ENCODE measurements at regions not wholly inside any gene's neighbourhood (a gene's known extent, or its start where the extent isn't known, plus 50 kb on each side); places are given as distances from the start of the nearest gene placed in this dataset.

GRCh38 chr14:36373982-36374673, 53.7 kb upstream of the MBIP start:
- Histone ChIP-seq H3K36me3 (no peaks in the 10 kb centered on the region), H3K27me3 (peaks cover 0 to 6% (median 0%) of the 10 kb centered on the region in 9 donors), H3K27ac (no peak overlapping the region), H3K9me3 (no peaks in the 10 kb centered on the region), H3K4me1 (no peaks in the 10 kb centered on the region), H3K4me3 (no peak overlapping the region)
- TF ChIP-seq CTCF (IDR thresholded peaks at IDR 0.05) (peak; percentile 50 to 79 (median 70)), POLR2A (IDR thresholded peaks at IDR 0.05) (no peak)
- intact Hi-C loops (cut with DNase I): loop anchor here in 7 of 10 donors (5.0 to 10.0 kb wide), 5 partner anchors 159 to 489 kb away; no protein-coding TSS in a partner anchor
- peak in 3 of 4 donors; percentile 49 to 81 (median 76) for ATAC-seq
- DNase-seq: peak; percentile 35 to 62 (median 44)
- WGBS, 4 donors: 20 to 24% (median 22%) methylated on average over 4 of the region's 4 CpGs

All from heart left ventricle (tissue), 16 donors.